Omental fat pad (tissue), 3 donors: ENCODE measurements at regions not wholly inside any gene's neighbourhood (a gene's known extent, or its start where the extent isn't known, plus 50 kb on each side); places are given as distances from the start of the nearest gene placed in this dataset.
"Not testable (repeated sequence)": the region's sequence is repeated elsewhere in the genome, so short reads cannot be mapped to it uniquely, and the experiment has no call there.

Experiments
- ATAC-seq: fragments of 150-250 bp; one replicate; pipeline ENCODE4 v1.9.1; 2016; ENCODE audit warnings: mild to moderate bottlenecking, moderate library complexity; ENCODE audit not compliant: low FRiP score
- DNase-seq: peaks from one replicate; pipeline ENCODE4 v3.0.0-alpha.2; 2019; ENCODE audit warnings: low spot score
- TF ChIP-seq, protein P1 (sequence below), 3 donors: fragments of 450-650 bp; IDR thresholded peaks; one replicate each; pipeline ENCODE4 v1.5.1; 2016 to 2017; ENCODE audit warnings: antibody characterized with exemption in 3 of 3, mild to moderate bottlenecking in 3 of 3, moderate library complexity in 2 of 3

DNA sequence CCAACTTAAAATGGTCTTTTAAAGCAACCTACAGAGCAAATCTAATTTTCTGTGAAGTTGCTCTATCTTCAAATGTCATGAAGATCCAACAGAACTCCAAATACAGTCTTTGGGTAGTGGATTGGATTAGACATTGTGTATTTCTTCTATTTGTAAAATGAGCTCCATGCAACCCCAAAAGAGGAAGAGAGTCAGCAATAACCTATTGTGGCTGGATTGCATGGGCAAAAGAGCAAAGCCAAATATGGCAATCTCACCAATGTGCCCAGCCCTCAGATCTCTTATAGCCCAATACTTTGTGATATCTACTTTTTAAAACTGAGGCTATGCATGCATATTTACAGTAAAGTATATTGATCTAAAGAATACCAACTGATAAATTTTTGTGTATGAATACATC lies 146.3 kb downstream of the TXNL1 start:
- DNase-seq, result no peak
- TF ChIP-seq, protein P1, sequence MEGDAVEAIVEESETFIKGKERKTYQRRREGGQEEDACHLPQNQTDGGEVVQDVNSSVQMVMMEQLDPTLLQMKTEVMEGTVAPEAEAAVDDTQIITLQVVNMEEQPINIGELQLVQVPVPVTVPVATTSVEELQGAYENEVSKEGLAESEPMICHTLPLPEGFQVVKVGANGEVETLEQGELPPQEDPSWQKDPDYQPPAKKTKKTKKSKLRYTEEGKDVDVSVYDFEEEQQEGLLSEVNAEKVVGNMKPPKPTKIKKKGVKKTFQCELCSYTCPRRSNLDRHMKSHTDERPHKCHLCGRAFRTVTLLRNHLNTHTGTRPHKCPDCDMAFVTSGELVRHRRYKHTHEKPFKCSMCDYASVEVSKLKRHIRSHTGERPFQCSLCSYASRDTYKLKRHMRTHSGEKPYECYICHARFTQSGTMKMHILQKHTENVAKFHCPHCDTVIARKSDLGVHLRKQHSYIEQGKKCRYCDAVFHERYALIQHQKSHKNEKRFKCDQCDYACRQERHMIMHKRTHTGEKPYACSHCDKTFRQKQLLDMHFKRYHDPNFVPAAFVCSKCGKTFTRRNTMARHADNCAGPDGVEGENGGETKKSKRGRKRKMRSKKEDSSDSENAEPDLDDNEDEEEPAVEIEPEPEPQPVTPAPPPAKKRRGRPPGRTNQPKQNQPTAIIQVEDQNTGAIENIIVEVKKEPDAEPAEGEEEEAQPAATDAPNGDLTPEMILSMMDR (IDR thresholded peaks at IDR 0.05), result no peak
- no peak for ATAC-seq

GRCh38 chr18:56490942-56491341 lies 147.4 kb downstream of the TXNL1 start:
- TF ChIP-seq, protein P1 (IDR thresholded peaks at IDR 0.05), result no peak
- DNase-seq (no peak), ATAC-seq (no peak)

DNA sequence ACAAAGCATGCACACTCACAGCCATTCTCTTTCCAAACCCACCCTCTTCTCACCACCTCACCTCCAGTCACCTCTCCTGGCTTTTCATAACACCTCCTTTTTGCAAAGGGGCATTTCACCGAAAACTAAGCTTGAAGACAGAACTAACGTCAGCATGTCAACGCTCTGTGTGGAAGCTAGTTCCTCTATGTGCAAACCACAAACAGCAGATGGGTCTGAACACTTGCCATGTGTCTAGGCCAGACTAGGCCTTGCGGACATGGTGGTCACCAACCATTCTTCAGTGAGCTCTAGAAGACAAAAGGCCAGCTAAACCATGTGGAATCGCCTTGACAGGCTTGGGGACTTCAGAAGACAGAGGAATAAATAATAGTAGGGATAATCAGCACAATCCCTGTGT lies 148.5 kb downstream of the TXNL1 start:
- ATAC-seq (no peak), DNase-seq (no peak)
- TF ChIP-seq, protein P1 (IDR thresholded peaks at IDR 0.05), result no peak

DNA sequence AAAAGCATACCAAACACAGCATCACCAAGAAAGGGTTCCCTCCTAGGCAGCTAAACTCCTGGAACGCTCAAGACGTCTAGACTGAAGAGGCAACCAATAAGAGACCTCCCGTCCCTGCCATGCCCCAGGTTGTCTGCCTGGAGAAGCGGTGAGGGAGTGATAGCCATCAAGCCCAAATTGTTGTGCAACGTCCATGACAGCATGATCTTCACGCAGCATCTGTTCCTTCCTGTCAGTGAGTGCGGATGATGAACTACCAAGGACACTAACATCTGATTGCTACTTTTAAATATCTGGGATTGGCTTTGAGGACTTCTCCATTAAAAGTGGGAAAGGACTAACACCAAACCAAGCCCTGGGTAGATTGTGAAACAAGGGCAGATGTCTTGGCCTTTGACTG lies 149.7 kb downstream of the TXNL1 start:
- DNase-seq (no peak), ATAC-seq (no peak)
- TF ChIP-seq, protein P1 (IDR thresholded peaks at IDR 0.05), result no peak

DNA sequence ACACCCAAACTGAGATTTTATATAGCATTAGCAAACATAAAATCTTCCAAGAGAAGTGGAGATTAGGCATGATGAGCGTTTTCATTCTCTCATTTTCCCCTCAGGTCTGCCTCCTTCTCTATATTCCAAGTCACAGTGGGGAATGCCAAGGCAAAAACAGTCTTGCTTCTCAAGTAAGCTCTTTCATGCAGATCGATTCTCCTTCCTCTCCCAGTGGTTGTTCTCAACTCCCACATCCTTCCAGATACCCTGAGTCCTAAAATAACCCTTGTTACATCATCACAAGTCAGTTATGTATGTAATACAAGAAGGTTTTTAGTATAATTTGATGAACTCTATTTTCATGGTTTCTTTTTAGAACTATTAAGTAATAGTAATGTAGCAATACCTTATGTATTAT lies 150.6 kb downstream of the TXNL1 start:
- DNase-seq (no peak), ATAC-seq (no peak)
- TF ChIP-seq, protein P1 (IDR thresholded peaks at IDR 0.05), result no peak

DNA sequence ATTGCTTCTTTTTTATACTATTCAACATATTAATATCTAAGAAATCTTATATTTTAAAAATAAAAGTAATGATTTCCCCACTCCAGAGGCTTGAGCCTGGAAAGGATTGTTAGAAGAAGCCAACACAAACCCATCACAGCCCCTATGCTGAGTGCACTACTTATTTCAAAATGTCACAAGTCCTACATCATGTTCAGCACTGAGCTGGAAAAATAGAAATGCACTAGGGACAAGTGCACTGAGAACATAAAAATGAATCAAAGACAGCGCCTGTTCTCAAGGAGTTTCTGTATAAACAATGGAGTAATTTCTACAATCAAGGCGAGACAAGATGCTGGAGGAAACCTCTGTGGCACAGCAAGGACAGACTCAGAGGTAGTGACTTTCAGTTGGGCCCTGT lies 155.0 kb downstream of the TXNL1 start:
- ATAC-seq (no peak), DNase-seq (no peak)
- TF ChIP-seq, protein P1 (IDR thresholded peaks at IDR 0.05), result no peak

GRCh38 chr18:56482813-56483212 lies 155.6 kb downstream of the TXNL1 start:
- not testable (repeated sequence) for DNase-seq, ATAC-seq

- DNase-seq, result no peak
- TF ChIP-seq, protein P1 (IDR thresholded peaks at IDR 0.05), result no peak
- no peak for ATAC-seq
Observed at GRCh38 chr18:56481751-56482150, 156.6 kb downstream of the TXNL1 start.
